Neural cell (in vitro differentiated cells): ENCODE measurements at regions not wholly inside any gene's neighbourhood (a gene's known extent, or its start where the extent isn't known, plus 50 kb on each side); places are given as distances from the start of the nearest gene placed in this dataset.

Experiments used
- POLR2AphosphoS5 ChIP-seq: IDR thresholded peaks from 2 replicates; pipeline ENCODE4 v1.6.1; 2012
- RAD21 ChIP-seq: fragments of 450-650 bp; conservative IDR thresholded peaks from 2 replicates; pipeline ENCODE4 v1.6.1; 2014; ENCODE audit warnings: antibody characterized with exemption, mild to moderate bottlenecking, moderate library complexity
- REST ChIP-seq: IDR thresholded peaks from 2 replicates; pipeline ENCODE4 v1.6.1; 2012; ENCODE audit warnings: borderline replicate concordance
- TAF1 ChIP-seq: IDR thresholded peaks from 2 replicates; pipeline ENCODE4 v1.6.1; 2012; ENCODE audit warnings: low read depth

GRCh38 chr7:70919481-70920073 is 212.4 kb upstream of the GALNT17 start:
- no peak for TF ChIP-seq POLR2AphosphoS5
- no peak for TF ChIP-seq REST
- no peak for TF ChIP-seq TAF1
- no peak for TF ChIP-seq RAD21
